NT2/D1 (cell line): ENCODE measurements at regions not wholly inside any gene's neighbourhood (a gene's known extent, or its start where the extent isn't known, plus 50 kb on each side); places are given as distances from the start of the nearest gene placed in this dataset.

Experiments used
- DNase-seq: peaks from one replicate; pipeline ENCODE4 v3.0.0-alpha.2; 2011; ENCODE audit warnings: low read depth, low spot score
- H3K27me3 ChIP-seq: 2 replicates; pipeline ENCODE4 v1.6.0; 2011; ENCODE audit warnings: mild to moderate bottlenecking; ENCODE audit not compliant: insufficient read length, insufficient read depth
- H3K36me3 ChIP-seq: 2 replicates; pipeline ENCODE4 v1.6.1; 2011; ENCODE audit warnings: mild to moderate bottlenecking, low read length, mixed read lengths; ENCODE audit not compliant: insufficient read depth, insufficient read length
- H3K4me1 ChIP-seq: 2 replicates; pipeline ENCODE4 v1.5.1; 2011; ENCODE audit not compliant: insufficient read depth, insufficient read length
- H3K4me3 ChIP-seq: 2 replicates; pipeline ENCODE4 v1.5.1; 2011; ENCODE audit warnings: low read depth; ENCODE audit not compliant: insufficient read length
- H3K9ac ChIP-seq: 2 replicates; pipeline ENCODE4 v1.6.0; 2011; ENCODE audit warnings: low read depth; ENCODE audit not compliant: insufficient read length
- H3K9me3 ChIP-seq: 2 replicates; pipeline ENCODE4 v1.5.1; 2011; ENCODE audit warnings: mild to moderate bottlenecking, low read length; ENCODE audit not compliant: insufficient read depth
- SUZ12 ChIP-seq: IDR thresholded peaks from 2 replicates; pipeline ENCODE4 v1.6.1; 2011; ENCODE audit not compliant: insufficient read length, insufficient read depth; ENCODE audit errors: extremely low read depth
- YY1 ChIP-seq: IDR thresholded peaks from 2 replicates; pipeline ENCODE4 v1.6.1; 2011; ENCODE audit not compliant: insufficient read length, insufficient read depth
- ZNF274 ChIP-seq: IDR thresholded peaks from 2 replicates; pipeline ENCODE4 v1.6.1; 2011; ENCODE audit warnings: mild to moderate bottlenecking, low read depth, low read length

DNA sequence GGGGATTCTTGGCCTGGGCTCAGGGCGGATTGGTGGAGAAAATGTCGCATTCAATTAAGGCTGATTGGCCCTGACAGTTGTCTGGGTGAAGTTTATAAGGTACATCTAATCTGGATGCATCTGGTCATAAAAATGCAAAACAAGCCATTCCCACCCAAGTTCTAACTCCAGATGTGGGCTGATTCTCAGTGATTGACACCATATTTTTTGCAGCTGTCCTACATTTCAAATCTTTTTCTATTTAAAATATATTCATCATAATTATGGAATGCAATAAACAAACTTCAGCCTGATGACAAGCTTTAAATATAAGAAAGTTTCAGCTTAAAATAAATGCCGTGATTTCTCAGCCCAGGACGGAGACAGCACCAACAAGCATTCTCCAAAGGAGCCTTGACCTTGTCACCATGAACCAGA lies 146.4 kb upstream of the SMIM23 start:
- H3K4me3 ChIP-seq, result no peak overlapping the region
- no peak for DNase-seq
- no peak overlapping the region for H3K9ac ChIP-seq
- TF ChIP-seq SUZ12, result no peak
- no peak for TF ChIP-seq ZNF274
- no peak for TF ChIP-seq YY1
- no peaks in the 10 kb centered on the region for H3K36me3 ChIP-seq
- no peaks in the 10 kb centered on the region for H3K27me3 ChIP-seq
- H3K9me3 ChIP-seq, result no peaks in the 10 kb centered on the region
- H3K4me1 ChIP-seq, result no peaks in the 10 kb centered on the region

GRCh38 chr5:171639966-171640365 lies 145.7 kb upstream of the SMIM23 start:
- Histone ChIP-seq H3K9me3 (no peaks in the 10 kb centered on the region), H3K4me3 (no peak overlapping the region), H3K4me1 (no peaks in the 10 kb centered on the region), H3K36me3 (no peaks in the 10 kb centered on the region), H3K27me3 (no peaks in the 10 kb centered on the region), H3K9ac (no peak overlapping the region)
- TF ChIP-seq SUZ12 (no peak), YY1 (no peak), ZNF274 (no peak)
- DNase-seq, result no peak

DNA sequence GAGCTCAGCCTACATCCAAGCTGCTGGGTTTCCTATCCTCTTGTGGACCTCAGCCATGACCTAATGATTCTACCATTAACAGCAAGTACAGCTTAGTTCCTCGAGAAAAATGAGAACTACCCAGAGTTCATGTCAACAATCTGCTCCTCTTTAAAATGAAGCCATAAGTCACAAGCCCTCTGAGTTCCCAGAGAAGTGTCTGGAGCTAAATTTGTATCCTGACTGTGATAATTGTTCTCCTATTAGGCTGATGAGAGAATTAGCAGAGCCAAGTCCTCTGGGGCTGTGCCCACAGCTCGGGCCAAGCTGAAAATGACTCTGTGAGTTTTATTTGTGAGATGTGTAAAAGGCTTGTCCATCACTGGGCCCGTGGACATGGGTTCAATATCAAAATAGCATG lies 145.1 kb upstream of the SMIM23 start:
- H3K27me3 ChIP-seq, result no peaks in the 10 kb centered on the region
- no peaks in the 10 kb centered on the region for H3K4me1 ChIP-seq
- H3K9ac ChIP-seq, result no peak overlapping the region
- H3K4me3 ChIP-seq, result no peak overlapping the region
- no peak for DNase-seq
- H3K9me3 ChIP-seq, result no peaks in the 10 kb centered on the region
- no peaks in the 10 kb centered on the region for H3K36me3 ChIP-seq
- TF ChIP-seq SUZ12 (no peak), ZNF274 (no peak), YY1 (no peak)

GRCh38 chr5:171641891-171642290 lies 143.7 kb upstream of the SMIM23 start:
- Histone ChIP-seq H3K27me3 (no peaks in the 10 kb centered on the region), H3K36me3 (no peaks in the 10 kb centered on the region)

DNA sequence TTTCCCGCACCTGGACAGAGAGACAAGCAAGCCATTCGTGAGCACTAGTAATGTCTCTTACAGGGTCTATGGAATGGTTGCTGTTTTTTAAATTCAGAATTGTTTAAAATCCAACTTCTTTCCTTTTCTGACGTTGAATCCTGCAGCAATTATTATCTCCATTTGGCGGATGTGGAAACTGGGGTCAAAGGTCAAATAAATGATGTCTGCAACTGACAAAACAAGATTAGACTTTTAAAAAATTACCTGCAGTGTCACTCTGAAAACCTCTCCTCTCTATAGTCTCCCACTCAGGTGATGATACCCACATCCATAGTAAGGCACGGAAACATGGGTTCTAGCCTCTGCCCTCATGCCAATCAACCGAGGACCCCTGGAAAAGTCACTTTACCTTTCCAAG lies 142.7 kb upstream of the SMIM23 start:
- no peaks in the 10 kb centered on the region for H3K36me3 ChIP-seq
- H3K4me3 ChIP-seq, result no peak overlapping the region
- no peak for TF ChIP-seq SUZ12
- no peak for TF ChIP-seq ZNF274
- TF ChIP-seq YY1, result no peak
- DNase-seq, result no peak
- no peaks in the 10 kb centered on the region for H3K27me3 ChIP-seq
- H3K9ac ChIP-seq, result no peak overlapping the region
- H3K9me3 ChIP-seq, result no peaks in the 10 kb centered on the region
- H3K4me1 ChIP-seq, result peaks cover 11% of the 10 kb centered on the region

More at GRCh38 chr5:171641891-171642290, 143.7 kb upstream of the SMIM23 start:
- Histone ChIP-seq H3K9ac (no peak overlapping the region), H3K9me3 (no peaks in the 10 kb centered on the region), H3K4me3 (no peak overlapping the region), H3K4me1 (peaks cover 8% of the 10 kb centered on the region)
- no peak for DNase-seq
- no peak for TF ChIP-seq SUZ12
- no peak for TF ChIP-seq YY1
- no peak for TF ChIP-seq ZNF274

- H3K36me3 ChIP-seq, result no peaks in the 10 kb centered on the region
- H3K4me3 ChIP-seq, result no peak overlapping the region
- DNase-seq, result no peak
- no peak overlapping the region for H3K9ac ChIP-seq
- H3K27me3 ChIP-seq, result no peaks in the 10 kb centered on the region
- H3K4me1 ChIP-seq, result peaks cover 16% of the 10 kb centered on the region
- H3K9me3 ChIP-seq, result no peaks in the 10 kb centered on the region
- no peak for TF ChIP-seq YY1
- no peak for TF ChIP-seq ZNF274
- no peak for TF ChIP-seq SUZ12
These were observed 141.1 kb upstream of the SMIM23 start for GRCh38 chr5:171644536-171644935.

GRCh38 chr5:171646102-171647042 lies 139.2 kb upstream of the SMIM23 start:
- H3K27me3 ChIP-seq, result no peaks in the 10 kb centered on the region
- no peak overlapping the region for H3K4me3 ChIP-seq
- TF ChIP-seq SUZ12, result no peak
- no peak for TF ChIP-seq YY1
- no peak for TF ChIP-seq ZNF274
- no peaks in the 10 kb centered on the region for H3K36me3 ChIP-seq
- H3K9ac ChIP-seq, result no peak overlapping the region
- no peak for DNase-seq
- H3K9me3 ChIP-seq, result no peaks in the 10 kb centered on the region
- peaks cover 16% of the 10 kb centered on the region for H3K4me1 ChIP-seq
